Esophagus muscularis mucosa (tissue), 4 donors: ENCODE measurements at regions not wholly inside any gene's neighbourhood (a gene's known extent, or its start where the extent isn't known, plus 50 kb on each side); places are given as distances from the start of the nearest gene placed in this dataset.

Source experiments
- DNase-seq: peaks from one replicate; pipeline ENCODE4 v3.0.0-alpha.2; 2017; ENCODE audit errors: extremely low spot score
- H3K27ac ChIP-seq, 4 donors: fragments of 200-600 bp; sonication (generic); replicated peaks in 1 of 4; 1 replicate in 3 of 4; 2 replicates in 1 of 4; pipeline ENCODE4 v1.5.1; 2016 to 2019; ENCODE audit warnings: mild to moderate bottlenecking in 1 of 4
- H3K27me3 ChIP-seq, 4 donors: fragments of 200-600 bp; sonication (generic); one replicate each; pipeline versions ENCODE4 v1.5.1 to v1.6.0; 2016 to 2019
- H3K36me3 ChIP-seq, 4 donors: fragments of 200-600 bp; sonication (generic); one replicate each; pipeline ENCODE4 v1.5.1; 2016 to 2019
- H3K4me1 ChIP-seq, 4 donors: fragments of 200-600 bp; sonication (generic); one replicate each; pipeline ENCODE4 v1.5.1; 2016 to 2019
- H3K4me3 ChIP-seq, 4 donors: fragments of 200-600 bp; sonication (generic); 1 replicate in 2 of 4; 2 replicates in 2 of 4; pipeline ENCODE4 v1.5.1; 2016 to 2019; ENCODE audit warnings: mild to moderate bottlenecking in 4 of 4, moderate library complexity in 1 of 4
- H3K9me3 ChIP-seq, 4 donors: fragments of 200-600 bp; sonication (generic); 1 replicate in 3 of 4; 2 replicates in 1 of 4; pipeline ENCODE4 v1.5.1; 2016 to 2019
- CTCF ChIP-seq, 3 experiments: fragments of 200-600 bp in 2 of 3; fragments of 450-650 bp in 1 of 3; sonication (generic) in 2 of 3; IDR thresholded peaks; one replicate each; pipeline ENCODE4 v1.5.1; 2017 to 2019; ENCODE audit warnings: antibody characterized with exemption in 3 of 3, mild to moderate bottlenecking in 2 of 3, moderate library complexity in 1 of 3
- EP300 ChIP-seq: sonication (generic); formaldehyde crosslinking; IDR thresholded peaks from one replicate; pipeline ENCODE4 v1.6.1; 2017; ENCODE audit warnings: antibody characterized with exemption
- POLR2A ChIP-seq: fragments of 450-650 bp; IDR thresholded peaks from one replicate; pipeline ENCODE4 v1.6.1; 2017; ENCODE audit warnings: antibody characterized with exemption, moderate library complexity, mild to moderate bottlenecking, low read depth
- POLR2AphosphoS5 ChIP-seq, 2 donors: sonication (generic); formaldehyde crosslinking; IDR thresholded peaks; one replicate each; pipeline ENCODE4 v1.6.1; 2017; ENCODE audit warnings: antibody characterized with exemption in 2 of 2
- WGBS: methylation state at CpG from one replicate; pipeline ENCODE4 v1.1.5; 2018; 5-methylcytosine and 5-hydroxymethylcytosine counted together
- intact Hi-C: fragments of 100-400 bp; cut with DNase I; formaldehyde crosslinking; loops from one replicate; pipeline ENCODE4 v1.15.1; 2023

- WGBS: 63% methylated on average over 11 of the region's 11 CpGs
- intact Hi-C loops: no loop called here
- Histone ChIP-seq H3K27me3 (peaks cover 0 to 37% (median 0%) of the 10 kb centered on the region in 4 donors), H3K9me3 (peaks cover 0 to 16% (median 12%) of the 10 kb centered on the region in 4 donors), H3K27ac (no peak overlapping the region), H3K4me1 (no peaks in the 10 kb centered on the region), H3K4me3 (no peak overlapping the region), H3K36me3 (no peaks in the 10 kb centered on the region)
- TF ChIP-seq EP300 (no peak), POLR2AphosphoS5 (IDR thresholded peaks at IDR 0.05) (no peak), CTCF (IDR thresholded peaks at IDR 0.05) (no peak), POLR2A (no peak)
- no peak for DNase-seq
Measured at GRCh38 chr19:30276011-30276882, 95.9 kb upstream of the ZNF536 start.

- TF ChIP-seq POLR2A (no peak), EP300 (no peak), POLR2AphosphoS5 (IDR thresholded peaks at IDR 0.05) (no peak), CTCF (IDR thresholded peaks at IDR 0.05) (no peak)
- Histone ChIP-seq H3K27ac (no peak overlapping the region), H3K9me3 (peaks cover 0 to 16% (median 12%) of the 10 kb centered on the region in 4 donors), H3K4me3 (no peak overlapping the region), H3K4me1 (no peaks in the 10 kb centered on the region), H3K27me3 (peaks cover 0 to 38% (median 0%) of the 10 kb centered on the region in 4 donors), H3K36me3 (no peaks in the 10 kb centered on the region)
- intact Hi-C loops: no loop called here
- WGBS: 57% methylated on average over 3 of the region's 3 CpGs
- no peak for DNase-seq
Measured at GRCh38 chr19:30276883-30277280, 95.3 kb upstream of the ZNF536 start.

GRCh38 chr19:30277941-30278881 lies 94.0 kb upstream of the ZNF536 start:
- no peak overlapping the region for H3K27ac ChIP-seq
- H3K4me1 ChIP-seq: no peaks in the 10 kb centered on the region

GRCh38 chr19:30278882-30279254 lies 93.3 kb upstream of the ZNF536 start:
- H3K27me3 ChIP-seq: peaks cover 0 to 37% (median 0%) of the 10 kb centered on the region in 4 donors

More at GRCh38 chr19:30277941-30278881, 94.0 kb upstream of the ZNF536 start:
- no peaks in the 10 kb centered on the region for H3K36me3 ChIP-seq
- TF ChIP-seq EP300 (no peak), POLR2A (no peak), POLR2AphosphoS5 (IDR thresholded peaks at IDR 0.05) (no peak), CTCF (IDR thresholded peaks at IDR 0.05) (no peak)
- H3K9me3 ChIP-seq: peaks cover 0 to 6% (median 5%) of the 10 kb centered on the region in 4 donors
- WGBS: 88% methylated on average over 16 of the region's 16 CpGs
- peaks cover 0 to 37% (median 0%) of the 10 kb centered on the region in 4 donors for H3K27me3 ChIP-seq
- intact Hi-C loops: no loop called here
- H3K4me3 ChIP-seq: no peak overlapping the region
- no peak for DNase-seq

More at GRCh38 chr19:30278882-30279254, 93.3 kb upstream of the ZNF536 start:
- no peak overlapping the region for H3K27ac ChIP-seq
- H3K4me1 ChIP-seq: no peaks in the 10 kb centered on the region
- no peak overlapping the region for H3K4me3 ChIP-seq
- no peak for TF ChIP-seq POLR2AphosphoS5 (IDR thresholded peaks at IDR 0.05)
- no peak for TF ChIP-seq CTCF (IDR thresholded peaks at IDR 0.05)
- TF ChIP-seq POLR2A: no peak
- no peak for TF ChIP-seq EP300
- 97% methylated on average over 9 of the region's 9 CpGs for WGBS
- intact Hi-C loops: no loop called here
- no peaks in the 10 kb centered on the region for H3K36me3 ChIP-seq
- DNase-seq: no peak
- no peaks in the 10 kb centered on the region for H3K9me3 ChIP-seq
